ENCODE measurements at regions not wholly inside any gene's neighbourhood (a gene's known extent, or its start where the extent isn't known, plus 50 kb on each side); places are given as distances from the start of the nearest gene placed in this dataset.

DNA sequence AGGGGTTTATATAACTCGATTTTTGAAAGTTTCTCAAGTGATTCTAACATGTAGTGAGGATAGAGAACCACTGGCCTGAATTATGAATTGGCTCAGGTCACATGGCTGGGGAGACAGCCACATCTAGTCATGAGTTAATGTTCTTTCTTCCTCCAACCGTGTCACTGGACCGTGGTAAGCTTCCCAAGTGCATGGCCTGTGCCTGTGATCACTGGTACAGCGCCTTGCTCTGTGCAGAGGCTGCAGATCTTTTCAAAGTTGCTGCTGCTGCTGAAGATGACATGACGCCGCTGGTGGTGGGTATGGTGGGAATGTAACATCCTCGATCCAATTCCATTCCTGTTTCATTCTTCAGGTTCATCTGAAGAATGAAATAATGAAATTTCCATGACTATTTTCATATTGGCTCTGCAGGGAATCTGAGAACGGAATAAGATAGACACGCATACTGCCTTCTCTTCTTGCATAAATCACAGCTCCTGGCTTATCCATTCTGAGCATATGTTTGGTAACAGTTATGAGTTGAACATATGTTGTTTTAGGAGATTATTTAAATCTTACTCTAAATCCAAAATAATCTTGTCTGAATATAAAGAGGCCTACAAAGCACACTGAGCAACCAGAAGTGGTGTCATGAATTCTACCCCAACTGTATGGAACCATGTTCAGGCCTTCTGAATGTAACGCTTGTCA, 100.5 kb upstream of the THSD7B start:
- H3K27me3 ChIP-seq (ENCODE audit: control insufficient read depth, extremely low read depth, insufficient read depth, low read length): no peaks in the 10 kb centered on the region
- no peak overlapping the region for H2AFZ ChIP-seq (ENCODE audit: control insufficient read depth, low read length)
- no peaks in the 10 kb centered on the region for H4K20me1 ChIP-seq (ENCODE audit: control insufficient read depth, extremely low read depth, insufficient read depth, low read length)
- H3K79me2 ChIP-seq (ENCODE audit: control insufficient read depth, insufficient read depth, low read length): no peaks in the 10 kb centered on the region
- no peak overlapping the region for H3K27ac ChIP-seq (ENCODE audit: control insufficient read depth, insufficient read depth, low read length)
- TF ChIP-seq, protein P1, sequence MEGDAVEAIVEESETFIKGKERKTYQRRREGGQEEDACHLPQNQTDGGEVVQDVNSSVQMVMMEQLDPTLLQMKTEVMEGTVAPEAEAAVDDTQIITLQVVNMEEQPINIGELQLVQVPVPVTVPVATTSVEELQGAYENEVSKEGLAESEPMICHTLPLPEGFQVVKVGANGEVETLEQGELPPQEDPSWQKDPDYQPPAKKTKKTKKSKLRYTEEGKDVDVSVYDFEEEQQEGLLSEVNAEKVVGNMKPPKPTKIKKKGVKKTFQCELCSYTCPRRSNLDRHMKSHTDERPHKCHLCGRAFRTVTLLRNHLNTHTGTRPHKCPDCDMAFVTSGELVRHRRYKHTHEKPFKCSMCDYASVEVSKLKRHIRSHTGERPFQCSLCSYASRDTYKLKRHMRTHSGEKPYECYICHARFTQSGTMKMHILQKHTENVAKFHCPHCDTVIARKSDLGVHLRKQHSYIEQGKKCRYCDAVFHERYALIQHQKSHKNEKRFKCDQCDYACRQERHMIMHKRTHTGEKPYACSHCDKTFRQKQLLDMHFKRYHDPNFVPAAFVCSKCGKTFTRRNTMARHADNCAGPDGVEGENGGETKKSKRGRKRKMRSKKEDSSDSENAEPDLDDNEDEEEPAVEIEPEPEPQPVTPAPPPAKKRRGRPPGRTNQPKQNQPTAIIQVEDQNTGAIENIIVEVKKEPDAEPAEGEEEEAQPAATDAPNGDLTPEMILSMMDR (optimal IDR thresholded peaks at IDR 0.05 in 1 of 3, IDR thresholded peaks at IDR 0.05 in 1 of 3, conservative IDR thresholded peaks at IDR 0.05 in 1 of 3; ENCODE audit: extremely low read depth in 1 of 3, insufficient read depth in 2 of 3, low read length in 3 of 3): no peak
- TF ChIP-seq EZH2 (IDR thresholded peaks at IDR 0.05; ENCODE audit: low read length): no peak
- no peak overlapping the region for H3K4me3 ChIP-seq (ENCODE audit: control insufficient read depth in 2 of 3, extremely low read depth in 1 of 3, insufficient read depth in 2 of 3, low read depth in 1 of 3, low read length in 3 of 3)
- dilution Hi-C loops (cut with MboI; ENCODE audit: extremely low pct_ligation_motif_present, low sequenced_read_pairs): no loop called here
- H3K9ac ChIP-seq (ENCODE audit: control insufficient read depth, extremely low read depth, insufficient read depth, low read length): no peak overlapping the region
- H3K9me3 ChIP-seq (ENCODE audit: control insufficient read depth, low read depth, low read length): no peaks in the 10 kb centered on the region
- no peaks in the 10 kb centered on the region for H3K4me1 ChIP-seq (ENCODE audit: control insufficient read depth, extremely low read depth, insufficient read depth, low read length)
- no peak for DNase-seq (ENCODE audit: low read depth, low spot score)
- no peaks in the 10 kb centered on the region for H3K9me1 ChIP-seq (ENCODE audit: control insufficient read depth, extremely low read depth, insufficient read depth, low read length)
- no peaks in the 10 kb centered on the region for H3K36me3 ChIP-seq (ENCODE audit: control insufficient read depth in 2 of 2, extremely low read depth in 1 of 2, insufficient read depth in 2 of 2, low read length in 2 of 2)
- FAIRE-seq: no peak
- no peak overlapping the region for H3K4me2 ChIP-seq (ENCODE audit: control insufficient read depth, extremely low read depth, insufficient read depth, low read depth, low read length)

DNA sequence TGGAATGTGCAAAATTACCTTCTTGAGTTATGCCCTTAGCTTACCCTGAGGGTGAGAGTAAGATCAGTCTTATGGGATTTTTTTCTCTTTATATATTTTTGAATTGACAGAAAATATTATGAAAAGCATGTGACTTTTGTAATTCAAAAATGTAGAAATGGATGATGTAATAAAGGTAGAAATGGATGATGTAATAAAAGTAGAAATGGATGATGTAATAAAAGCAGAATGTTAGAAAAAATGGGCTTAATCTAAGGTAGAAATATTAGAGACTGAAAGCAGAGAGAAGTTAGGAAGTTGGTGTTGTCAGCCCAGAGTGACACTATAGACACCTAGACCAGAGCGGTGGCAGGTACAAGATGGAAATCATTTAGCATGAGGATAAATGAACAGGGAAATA, 107.1 kb upstream of the THSD7B start:
- no peak overlapping the region for H3K9ac ChIP-seq (ENCODE audit: control insufficient read depth, extremely low read depth, insufficient read depth, low read length)
- H2AFZ ChIP-seq (ENCODE audit: control insufficient read depth, low read length): no peak overlapping the region
- no peaks in the 10 kb centered on the region for H3K9me1 ChIP-seq (ENCODE audit: control insufficient read depth, extremely low read depth, insufficient read depth, low read length)
- no peaks in the 10 kb centered on the region for H3K79me2 ChIP-seq (ENCODE audit: control insufficient read depth, insufficient read depth, low read length)
- no peak overlapping the region for H3K4me2 ChIP-seq (ENCODE audit: control insufficient read depth, extremely low read depth, insufficient read depth, low read depth, low read length)
- no peak overlapping the region for H3K27ac ChIP-seq (ENCODE audit: control insufficient read depth, insufficient read depth, low read length)
- no peak for DNase-seq (ENCODE audit: low read depth, low spot score)
- no peaks in the 10 kb centered on the region for H3K36me3 ChIP-seq (ENCODE audit: control insufficient read depth in 2 of 2, extremely low read depth in 1 of 2, insufficient read depth in 2 of 2, low read length in 2 of 2)
- dilution Hi-C loops (cut with MboI; ENCODE audit: extremely low pct_ligation_motif_present, low sequenced_read_pairs): no loop called here
- H4K20me1 ChIP-seq (ENCODE audit: control insufficient read depth, extremely low read depth, insufficient read depth, low read length): no peaks in the 10 kb centered on the region
- no peak for FAIRE-seq
- no peaks in the 10 kb centered on the region for H3K9me3 ChIP-seq (ENCODE audit: control insufficient read depth, low read depth, low read length)
- TF ChIP-seq, protein P1 (optimal IDR thresholded peaks at IDR 0.05 in 1 of 3, IDR thresholded peaks at IDR 0.05 in 1 of 3, conservative IDR thresholded peaks at IDR 0.05 in 1 of 3; ENCODE audit: extremely low read depth in 1 of 3, insufficient read depth in 2 of 3, low read length in 3 of 3): no peak
- TF ChIP-seq EZH2 (IDR thresholded peaks at IDR 0.05; ENCODE audit: low read length): no peak
- H3K27me3 ChIP-seq (ENCODE audit: control insufficient read depth, extremely low read depth, insufficient read depth, low read length): no peaks in the 10 kb centered on the region
- no peak overlapping the region for H3K4me3 ChIP-seq (ENCODE audit: control insufficient read depth in 2 of 3, extremely low read depth in 1 of 3, insufficient read depth in 2 of 3, low read depth in 1 of 3, low read length in 3 of 3)
- no peaks in the 10 kb centered on the region for H3K4me1 ChIP-seq (ENCODE audit: control insufficient read depth, extremely low read depth, insufficient read depth, low read length)

Data from keratinocyte (primary cell).